GM20000 (cell line): ENCODE measurements at regions not wholly inside any gene's neighbourhood (a gene's known extent, or its start where the extent isn't known, plus 50 kb on each side); places are given as distances from the start of the nearest gene placed in this dataset.

Experiments used
- DNase-seq: peaks from one replicate; pipeline ENCODE4 v3.0.0; 2012; ENCODE audit warnings: low spot score
- CTCF ChIP-seq: IDR thresholded peaks from 2 replicates; pipeline ENCODE4 v1.5.1; 2012; ENCODE audit warnings: mild to moderate bottlenecking, control low read depth; ENCODE audit errors: extremely low read depth, missing control alignments

DNA sequence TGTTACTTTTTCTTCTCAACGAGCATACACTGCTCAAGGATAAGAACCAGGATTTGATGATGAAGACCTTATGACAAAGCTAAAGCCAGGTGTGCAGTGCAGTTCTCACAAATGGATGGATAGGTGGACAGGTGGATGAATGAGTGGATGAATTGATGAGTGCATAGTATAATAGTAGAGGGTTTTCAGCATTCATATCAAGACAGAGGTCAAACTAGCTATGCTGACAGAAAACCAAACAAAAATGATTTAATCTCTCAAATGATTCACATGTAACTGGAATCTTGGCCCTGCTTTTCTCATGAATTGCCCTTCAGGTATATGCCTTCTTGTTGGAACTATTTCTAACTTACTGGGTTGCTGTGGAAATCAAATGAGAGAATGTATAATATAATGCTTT is 240.9 kb downstream of the BCAT1 start:
- no peak for TF ChIP-seq CTCF
- DNase-seq: no peak

DNA sequence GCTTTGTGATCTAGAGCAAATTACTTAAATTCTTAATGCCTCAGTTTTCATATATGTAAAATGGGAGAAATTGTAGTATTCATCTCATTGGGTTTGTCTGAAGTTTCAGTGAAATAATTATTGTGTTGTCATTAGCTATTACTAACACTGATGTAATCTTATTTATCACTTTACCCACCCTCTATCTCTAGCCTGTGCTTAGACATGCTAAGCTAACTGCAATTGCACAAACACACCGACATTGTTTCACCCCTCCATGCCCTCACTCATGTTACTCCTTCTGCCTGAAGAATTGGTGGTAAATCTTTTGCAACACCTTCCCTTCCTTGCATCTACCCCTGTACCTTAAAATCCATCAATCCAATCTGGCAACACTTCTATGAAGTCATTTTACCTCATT is 241.6 kb downstream of the BCAT1 start:
- TF ChIP-seq CTCF: no peak
- DNase-seq: no peak

DNA sequence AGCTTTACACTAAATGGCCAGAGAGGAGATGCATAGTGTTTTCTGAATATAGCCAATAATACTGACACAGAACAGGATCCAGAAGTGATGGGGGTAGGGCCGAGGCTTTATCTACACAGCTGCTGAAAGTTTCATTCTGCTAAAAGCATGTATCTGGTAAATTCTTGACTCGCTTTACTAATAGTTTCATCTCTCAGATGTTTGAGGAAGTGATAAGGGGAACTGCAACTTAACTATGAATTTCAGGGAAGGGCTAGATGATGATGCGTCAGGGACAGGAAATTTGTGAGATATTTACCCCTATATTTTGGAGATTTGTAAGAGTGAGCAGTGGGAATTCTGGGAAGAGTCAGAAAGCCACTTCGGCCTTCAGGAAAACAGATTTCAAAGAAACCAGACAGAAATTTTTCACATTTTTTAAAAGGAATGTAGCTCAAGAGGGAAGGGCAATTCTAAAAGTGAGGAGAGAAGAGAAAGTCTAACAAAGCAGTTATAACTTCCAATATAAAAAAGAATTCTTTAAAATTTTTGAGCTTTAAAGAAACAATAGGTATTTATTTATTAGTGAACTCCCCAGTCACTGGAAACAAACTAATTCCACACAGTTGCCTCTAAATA is 243.1 kb downstream of the BCAT1 start:
- no peak for TF ChIP-seq CTCF
- DNase-seq: peak; percentile 66

- TF ChIP-seq CTCF: no peak
- DNase-seq: no peak
Observed at GRCh38 chr12:24705216-24705615, 243.7 kb downstream of the BCAT1 start.

DNA sequence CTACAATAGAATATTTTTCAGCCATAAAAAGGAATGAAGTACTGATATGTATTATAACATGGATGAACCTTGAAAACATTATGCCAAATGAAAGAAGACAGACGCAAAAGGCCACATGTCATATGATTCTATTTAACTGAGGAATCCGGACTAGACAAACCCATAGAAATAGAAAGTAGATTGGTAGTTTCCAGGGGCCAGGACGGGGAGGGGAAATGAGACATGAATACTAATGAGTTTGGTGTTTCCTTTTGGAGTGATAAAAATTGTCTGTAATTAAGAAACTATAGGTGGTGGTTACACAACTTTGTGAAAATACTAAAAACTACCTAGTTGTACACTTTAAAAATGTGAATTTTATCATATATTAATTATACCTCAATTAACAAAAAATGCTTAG is 247.6 kb downstream of the BCAT1 start:
- no peak for DNase-seq
- no peak for TF ChIP-seq CTCF

GRCh38 chr12:24698972-24699371 is 249.9 kb downstream of the BCAT1 start:
- DNase-seq: no peak
- no peak for TF ChIP-seq CTCF

DNA sequence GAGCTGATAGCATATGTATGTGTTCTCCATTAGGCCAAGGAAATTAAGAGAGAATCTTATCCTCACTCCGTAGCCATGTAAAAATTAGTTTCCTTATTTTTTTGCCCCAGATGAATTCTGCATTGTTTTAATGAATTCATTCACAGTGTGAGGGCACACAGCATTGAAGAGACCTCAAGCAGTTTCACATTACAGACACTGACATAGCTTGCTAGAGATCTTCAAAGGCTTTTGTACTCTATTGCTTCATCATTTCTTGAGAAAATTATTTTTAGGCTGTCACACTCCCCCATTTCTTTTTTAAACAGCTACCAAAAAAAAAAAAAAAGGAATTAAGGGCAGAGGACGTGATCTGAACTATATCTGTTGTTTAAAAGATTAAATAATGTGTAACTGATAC is 251.1 kb downstream of the BCAT1 start:
- DNase-seq: no peak
- TF ChIP-seq CTCF: no peak

GRCh38 chr12:24697295-24697694 is 251.6 kb downstream of the BCAT1 start:
- no peak for DNase-seq
- TF ChIP-seq CTCF: no peak
